GM12872 (cell line): ENCODE measurements at regions not wholly inside any gene's neighbourhood (a gene's known extent, or its start where the extent isn't known, plus 50 kb on each side); places are given as distances from the start of the nearest gene placed in this dataset.

ENCODE experiments used
- CTCF ChIP-seq: IDR thresholded peaks from 3 replicates; pipeline ENCODE4 v1.5.1; 2011; ENCODE audit warnings: low read depth, mild to moderate bottlenecking, low read length, moderate library complexity; ENCODE audit not compliant: insufficient read depth

GRCh38 chr4:133592591-133592990 is 443.5 kb downstream of the PCDH10 start:
- no peak for TF ChIP-seq CTCF

- TF ChIP-seq CTCF = no peak
These were observed 443.0 kb downstream of the PCDH10 start for GRCh38 chr4:133592106-133592505.

- no peak for TF ChIP-seq CTCF
These were observed 439.2 kb downstream of the PCDH10 start for GRCh38 chr4:133588306-133588705.

- TF ChIP-seq CTCF = no peak
These were observed 436.2 kb downstream of the PCDH10 start for GRCh38 chr4:133585323-133585722.

GRCh38 chr4:133584714-133585113 is 435.6 kb downstream of the PCDH10 start:
- no peak for TF ChIP-seq CTCF

GRCh38 chr4:133581996-133582619 is 433.0 kb downstream of the PCDH10 start:
- TF ChIP-seq CTCF = no peak

- no peak for TF ChIP-seq CTCF
These were observed 425.2 kb downstream of the PCDH10 start for GRCh38 chr4:133574248-133574647.
